Cardiac fibroblast (primary cell): ENCODE measurements at regions not wholly inside any gene's neighbourhood (a gene's known extent, or its start where the extent isn't known, plus 50 kb on each side); places are given as distances from the start of the nearest gene placed in this dataset.

Experiments
- DNase-seq, 2 donors: peaks; one replicate each; pipeline versions ENCODE4 v3.0.0 to v3.0.0-alpha.2; 2010; ENCODE audit warnings: low read depth in 2 of 2
- H3K4me3 ChIP-seq, 2 donors: replicated peaks in 1 of 2; 1 replicate in 1 of 2; 2 replicates in 1 of 2; pipeline ENCODE4 v1.5.1; 2011; ENCODE audit warnings: low read depth in 2 of 2, low read length in 2 of 2, mild to moderate bottlenecking in 2 of 2, moderate library complexity in 1 of 2
- CTCF ChIP-seq: IDR thresholded peaks from one replicate; pipeline ENCODE4 v1.5.1; 2011; ENCODE audit warnings: low read depth, mild to moderate bottlenecking, low read length, inconsistent platforms

DNA sequence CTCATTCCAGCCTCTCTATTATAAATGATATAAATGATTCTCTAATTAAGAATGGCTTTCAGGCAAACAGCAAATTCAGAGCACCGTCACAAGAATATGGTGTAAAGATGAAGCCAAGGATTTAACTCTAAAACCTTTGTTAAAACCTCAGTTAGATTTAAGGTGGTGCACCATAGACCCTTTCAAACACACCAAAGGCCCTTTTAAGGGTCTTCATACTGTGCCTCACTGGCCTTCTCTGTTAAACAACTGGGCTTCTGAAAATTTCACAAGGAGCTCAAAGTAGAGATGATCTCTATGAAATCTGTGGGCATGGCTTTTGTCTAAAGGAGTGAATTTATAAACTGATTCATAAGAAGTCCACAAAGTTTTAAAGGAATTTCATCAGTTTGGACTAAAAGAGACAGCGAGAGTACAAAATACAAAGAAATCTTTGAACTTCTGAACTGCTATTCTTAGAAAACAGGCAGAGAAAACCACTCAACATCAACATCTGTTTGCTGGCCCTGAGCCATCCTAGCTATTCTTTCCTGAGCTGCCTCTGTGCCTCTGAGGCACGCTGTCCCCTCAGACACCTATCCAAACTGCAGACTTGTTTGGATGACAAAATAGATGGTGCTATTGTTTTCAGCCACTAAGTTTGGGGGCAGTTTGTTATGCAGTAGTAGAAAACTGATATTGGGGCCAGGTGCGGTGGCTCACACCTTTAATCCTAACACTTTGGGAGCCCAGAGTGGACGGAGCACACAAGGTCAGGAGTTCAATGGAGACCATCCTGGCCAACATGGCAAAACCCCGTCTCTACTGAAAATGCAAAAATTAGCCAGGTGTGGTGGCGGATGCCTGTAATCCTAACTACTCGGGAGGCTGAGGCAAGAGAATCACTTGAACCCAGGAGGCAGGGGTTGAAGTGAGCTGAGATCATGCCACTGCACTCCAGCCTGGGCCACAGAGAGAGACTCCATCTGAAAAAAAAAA lies 72.9 kb upstream of the MYCN start:
- no peak for DNase-seq
- TF ChIP-seq CTCF, result no peak
- H3K4me3 ChIP-seq, result no peak overlapping the region

GRCh38 chr2:15868186-15868585 lies 72.2 kb upstream of the MYCN start:
- no peak for DNase-seq
- H3K4me3 ChIP-seq, result no peak overlapping the region
- no peak for TF ChIP-seq CTCF

- TF ChIP-seq CTCF, result no peak
- no peak overlapping the region for H3K4me3 ChIP-seq
- no peak for DNase-seq
These were observed 71.6 kb upstream of the MYCN start for GRCh38 chr2:15868704-15869103.

DNA sequence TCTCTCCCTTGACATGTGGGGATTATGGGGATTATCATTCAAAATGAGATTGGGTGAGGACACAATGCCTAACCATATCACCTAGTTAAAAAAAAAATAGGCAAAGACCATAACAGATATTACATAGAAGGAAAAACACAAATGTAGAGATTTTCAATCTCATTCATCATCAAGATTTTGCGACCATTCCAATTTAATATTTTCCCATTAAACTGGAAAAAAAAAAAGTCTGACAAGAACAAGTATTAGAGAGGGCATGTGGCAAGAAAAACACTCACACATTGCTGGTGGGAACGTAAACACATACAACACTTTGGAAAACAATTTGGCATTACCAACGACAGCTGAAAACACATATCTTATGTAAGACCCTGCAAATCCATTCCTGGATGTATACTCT lies 71.0 kb upstream of the MYCN start:
- H3K4me3 ChIP-seq, result no peak overlapping the region
- TF ChIP-seq CTCF, result no peak
- DNase-seq, result no peak

- no peak for DNase-seq
- H3K4me3 ChIP-seq, result no peak overlapping the region
- TF ChIP-seq CTCF, result no peak
These were observed 70.5 kb upstream of the MYCN start for GRCh38 chr2:15869871-15870270.

- no peak for TF ChIP-seq CTCF
- H3K4me3 ChIP-seq, result no peak overlapping the region
These were observed 69.8 kb upstream of the MYCN start for GRCh38 chr2:15870565-15870964.

DNA sequence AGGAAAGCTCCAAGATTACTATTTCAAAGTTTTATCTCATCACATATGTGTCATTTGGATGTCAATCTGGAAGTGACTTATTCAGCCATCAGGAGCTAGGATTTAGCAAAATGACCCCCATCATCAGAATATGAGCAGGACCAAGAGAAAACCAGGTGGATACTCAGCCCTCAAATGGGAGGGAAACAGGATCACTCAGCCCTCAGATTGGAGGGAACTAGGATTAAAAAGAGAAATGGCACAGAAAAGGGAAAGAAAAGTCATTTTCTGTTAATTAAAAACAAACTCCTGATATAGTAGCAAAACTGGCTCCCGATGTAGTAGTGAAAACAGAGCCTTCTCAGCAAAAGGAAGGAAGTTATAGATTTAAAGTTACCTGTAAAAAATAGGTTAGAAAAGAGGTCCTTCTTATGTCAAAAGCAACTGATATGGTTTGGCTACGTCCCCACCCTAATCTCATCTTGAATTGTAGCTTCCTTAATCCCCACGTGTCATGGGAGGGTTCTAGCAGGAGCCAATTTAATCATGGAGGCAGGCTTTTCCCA lies 69.0 kb upstream of the MYCN start:
- TF ChIP-seq CTCF, result no peak
- DNase-seq, result no peak
- no peak overlapping the region for H3K4me3 ChIP-seq

More at GRCh38 chr2:15870565-15870964, 69.8 kb upstream of the MYCN start:
- no peak for DNase-seq
